HepG2 (cell line): ENCODE measurements at regions not wholly inside any gene's neighbourhood (a gene's known extent, or its start where the extent isn't known, plus 50 kb on each side); places are given as distances from the start of the nearest gene placed in this dataset.

Experiments
- ATAC-seq: fragments of 200-7000 bp; cut with Tn5 transposase; 3 replicates; pipeline ENCODE4 v1.9.1; 2020; ENCODE audit warnings: mild to moderate bottlenecking, moderate library complexity
- BruUV-seq: library from RNA; stranded (reverse); fragments of 400-500 nt; replicated peaks from 2 replicates; lab custom pipeline; 2021; lab: Mats Ljungman, UMichigan
- CTCF ChIA-PET: fragments of 300-600 bp; formaldehyde crosslinking; extraction: SDS; loops from one replicate; lab custom pipeline; 2021; ENCODE audit warnings: low total read pairs, inconsistent platforms, low intra/inter-chr PET ratio; lab: Yijun Ruan, JAX
- POLR2A ChIA-PET: fragments of 350-600 bp; sonication (Branson Sonifier 250); formaldehyde crosslinking; loops from one replicate; lab custom pipeline; 2020; ENCODE audit warnings: antibody characterized with exemption, inconsistent platforms; lab: Yijun Ruan, JAX
- DNase-seq: peaks from one replicate; pipeline ENCODE4 v3.0.0-alpha.2; 2015; ENCODE audit warnings: low spot score
- FAIRE-seq: peaks from 3 replicates; lab custom pipeline; 2011; peaks lifted over from hg19 to GRCh38; lab: Jason Lieb, UNC
- H2AFZ ChIP-seq: one replicate; pipeline ENCODE4 v1.6.1; 2011; ENCODE audit warnings: low read length, inconsistent platforms
- H3K27ac ChIP-seq: fragments of 300-600 bp; 3 replicates; pipeline ENCODE4 v1.8.0; 2011; ENCODE audit warnings: mixed run types, mild to moderate bottlenecking, mixed read lengths, low read length, inconsistent platforms; ENCODE audit not compliant: insufficient read depth; ENCODE audit errors: extremely low read length
- H3K27me3 ChIP-seq, 2 experiments: fragments of 200-600 bp in 1 of 2; 2 replicates in 1 of 2; 3 replicates in 1 of 2; pipeline versions ENCODE4 v1.6.0 to v1.8.0; 2011; ENCODE audit warnings: low read length in 2 of 2, mild to moderate bottlenecking in 2 of 2, moderate library complexity in 2 of 2, inconsistent platforms in 1 of 2; ENCODE audit not compliant: insufficient read depth in 2 of 2, control insufficient read depth in 1 of 2
- H3K36me3 ChIP-seq, 2 experiments: fragments of 200-600 bp in 1 of 2; replicated peaks in 1 of 2; 2 replicates in 1 of 2; 3 replicates in 1 of 2; pipeline versions ENCODE4 v1.5.1 to v1.8.0; 2011; ENCODE audit warnings: low read length in 2 of 2, inconsistent platforms in 1 of 2; ENCODE audit not compliant: insufficient read depth in 2 of 2, control insufficient read depth in 1 of 2
- H3K4me1 ChIP-seq: 2 replicates; pipeline ENCODE4 v1.5.1; 2012; ENCODE audit warnings: low read length, inconsistent platforms; ENCODE audit not compliant: insufficient read depth
- H3K4me2 ChIP-seq: 2 replicates; pipeline ENCODE4 v1.6.0; 2011; ENCODE audit warnings: low read depth, low read length, inconsistent platforms
- H3K4me3 ChIP-seq, 3 experiments: fragments of 200-600 bp in 1 of 3; sonication (generic), shearing (Covaris generic) in 1 of 3; replicated peaks in 1 of 3; 2 replicates each; pipeline ENCODE4 v1.5.1; 2011 to 2016; ENCODE audit warnings: low read length in 3 of 3, inconsistent platforms in 2 of 3, low read depth in 2 of 3, mild to moderate bottlenecking in 2 of 3, control low read depth in 1 of 3, mixed read lengths in 1 of 3; ENCODE audit not compliant: insufficient read depth in 1 of 3
- H3K79me2 ChIP-seq: one replicate; pipeline ENCODE4 v1.6.1; 2011; ENCODE audit warnings: low read length, inconsistent platforms; ENCODE audit not compliant: insufficient read depth
- H3K9ac ChIP-seq: 2 replicates; pipeline ENCODE4 v1.6.0; 2011; ENCODE audit warnings: mild to moderate bottlenecking, low read depth, low read length, inconsistent platforms; ENCODE audit not compliant: insufficient read depth
- H3K9me3 ChIP-seq: 2 replicates; pipeline ENCODE4 v1.5.1; 2012; ENCODE audit warnings: mild to moderate bottlenecking, low read length
- H4K20me1 ChIP-seq: 2 replicates; pipeline ENCODE4 v1.6.0; 2011; ENCODE audit warnings: inconsistent platforms, mild to moderate bottlenecking, low read length, moderate library complexity; ENCODE audit not compliant: insufficient read depth
- CAMTA2 ChIP-seq: sonication (generic); formaldehyde crosslinking; IDR thresholded peaks from 2 replicates; pipeline ENCODE4 v1.4.0; 2020; ENCODE audit warnings: mild to moderate bottlenecking, missing genetic modification reagents, borderline replicate concordance
- KDM2A ChIP-seq: sonication (generic); formaldehyde crosslinking; IDR thresholded peaks from 2 replicates; pipeline ENCODE4 v1.4.0; 2020; ENCODE audit warnings: low read depth, missing genetic modification reagents, borderline replicate concordance
- KDM5B ChIP-seq: sonication (generic); formaldehyde crosslinking; IDR thresholded peaks from 2 replicates; pipeline ENCODE4 v1.4.0; 2020; ENCODE audit warnings: missing genetic modification reagents, mild to moderate bottlenecking, borderline replicate concordance
- NPAS2 ChIP-seq: sonication (generic); formaldehyde crosslinking; IDR thresholded peaks from 2 replicates; pipeline ENCODE4 v1.8.0; 2022; ENCODE audit warnings: mild to moderate bottlenecking, missing genetic modification reagents, borderline replicate concordance
- NR1H2 ChIP-seq: sonication (generic); formaldehyde crosslinking; IDR thresholded peaks from 2 replicates; pipeline ENCODE4 v1.8.1; 2022; ENCODE audit warnings: low read depth, missing genetic modification reagents, borderline replicate concordance
- NRL ChIP-seq: sonication (generic); formaldehyde crosslinking; IDR thresholded peaks from 2 replicates; pipeline ENCODE4 v1.5.0; 2020; ENCODE audit warnings: missing genetic modification reagents, mild to moderate bottlenecking, moderate library complexity, borderline replicate concordance
- PAX8 ChIP-seq: sonication (generic); formaldehyde crosslinking; IDR thresholded peaks from 2 replicates; pipeline ENCODE4 v1.8.0; 2022; ENCODE audit warnings: mild to moderate bottlenecking, missing genetic modification reagents, borderline replicate concordance
- PHF21A ChIP-seq: sonication (generic); formaldehyde crosslinking; IDR thresholded peaks from 2 replicates; pipeline ENCODE4 v1.5.0; 2020; ENCODE audit warnings: mild to moderate bottlenecking, missing genetic modification reagents
- SOX13 ChIP-seq, 3 experiments: fragments of 450-650 bp in 1 of 3; sonication (generic) in 1 of 3; formaldehyde crosslinking in 1 of 3; IDR thresholded peaks in 2 of 3; conservative IDR thresholded peaks in 1 of 3; 2 replicates each; pipeline versions ENCODE4 v1.5.0 to v1.6.1; 2016 to 2020; ENCODE audit warnings: antibody characterized with exemption in 1 of 3, mild to moderate bottlenecking in 1 of 3, missing compliant biosample characterization in 1 of 3, missing genetic modification reagents in 1 of 3, moderate library complexity in 1 of 3
- SRY ChIP-seq: sonication (generic); formaldehyde crosslinking; IDR thresholded peaks from 2 replicates; pipeline ENCODE4 v1.8.0; 2022; ENCODE audit warnings: mild to moderate bottlenecking, missing genetic modification reagents
- ZBTB46 ChIP-seq: sonication (generic); formaldehyde crosslinking; IDR thresholded peaks from 2 replicates; pipeline ENCODE4 v1.4.0; 2020; ENCODE audit warnings: mild to moderate bottlenecking, missing genetic modification reagents, borderline replicate concordance
- ZFYVE20 ChIP-seq: sonication (generic); formaldehyde crosslinking; IDR thresholded peaks from 2 replicates; pipeline ENCODE4 v1.8.0; 2023; ENCODE audit warnings: low read depth, mild to moderate bottlenecking, moderate library complexity, missing genetic modification reagents, borderline replicate concordance
- ZNF235 ChIP-seq: sonication (generic); formaldehyde crosslinking; IDR thresholded peaks from 2 replicates; pipeline ENCODE4 v1.8.1; 2023; ENCODE audit warnings: mild to moderate bottlenecking, missing genetic modification reagents, borderline replicate concordance
- ZNF354B ChIP-seq: sonication (generic); formaldehyde crosslinking; IDR thresholded peaks from 2 replicates; pipeline ENCODE4 v1.8.0; 2022; ENCODE audit warnings: mild to moderate bottlenecking, missing genetic modification reagents
- WGBS: methylation state at CpG from one replicate; pipeline ENCODE4 v1.1.6; 2017; ENCODE audit warnings: low lambda C conversion rate; 5-methylcytosine and 5-hydroxymethylcytosine counted together
- in situ Hi-C: cut with HindIII; loops from 2 replicates; pipeline ENCODE4 v1.10.0; 2017; ENCODE audit warnings: low pct_unique_long_range_greater_than_20kb; ENCODE audit not compliant: extremely low pct_ligation_motif_present
- intact Hi-C: fragments of 100-400 bp; cut with micrococcal nuclease; formaldehyde crosslinking; loops from one replicate; pipeline ENCODE4 v1.10.0; 2022; ENCODE audit not compliant: unreplicated experiment
- TF ChIP-seq, protein P1 (sequence below): sonication (generic); formaldehyde crosslinking; IDR thresholded peaks from 2 replicates; pipeline ENCODE4 v1.5.0; 2020; ENCODE audit warnings: mild to moderate bottlenecking, missing genetic modification reagents, moderate library complexity

- TF ChIP-seq SOX13 (IDR thresholded peaks at IDR 0.05) (no peak), SOX13 (CRISPR knock-in tag; conservative IDR thresholded peaks at IDR 0.05 in 1 of 2, IDR thresholded peaks at IDR 0.05 in 1 of 2) (no peak), NR1H2 (CRISPR knock-in tag) (no peak), ZBTB46 (CRISPR knock-in tag) (no peak), KDM2A (CRISPR knock-in tag) (no peak), SRY (CRISPR knock-in tag) (no peak)
- TF ChIP-seq, protein P1, sequence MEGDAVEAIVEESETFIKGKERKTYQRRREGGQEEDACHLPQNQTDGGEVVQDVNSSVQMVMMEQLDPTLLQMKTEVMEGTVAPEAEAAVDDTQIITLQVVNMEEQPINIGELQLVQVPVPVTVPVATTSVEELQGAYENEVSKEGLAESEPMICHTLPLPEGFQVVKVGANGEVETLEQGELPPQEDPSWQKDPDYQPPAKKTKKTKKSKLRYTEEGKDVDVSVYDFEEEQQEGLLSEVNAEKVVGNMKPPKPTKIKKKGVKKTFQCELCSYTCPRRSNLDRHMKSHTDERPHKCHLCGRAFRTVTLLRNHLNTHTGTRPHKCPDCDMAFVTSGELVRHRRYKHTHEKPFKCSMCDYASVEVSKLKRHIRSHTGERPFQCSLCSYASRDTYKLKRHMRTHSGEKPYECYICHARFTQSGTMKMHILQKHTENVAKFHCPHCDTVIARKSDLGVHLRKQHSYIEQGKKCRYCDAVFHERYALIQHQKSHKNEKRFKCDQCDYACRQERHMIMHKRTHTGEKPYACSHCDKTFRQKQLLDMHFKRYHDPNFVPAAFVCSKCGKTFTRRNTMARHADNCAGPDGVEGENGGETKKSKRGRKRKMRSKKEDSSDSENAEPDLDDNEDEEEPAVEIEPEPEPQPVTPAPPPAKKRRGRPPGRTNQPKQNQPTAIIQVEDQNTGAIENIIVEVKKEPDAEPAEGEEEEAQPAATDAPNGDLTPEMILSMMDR (CRISPR knock-in tag), result no peak
Measured at GRCh38 chr5:96283589-96283988, 149.5 kb downstream of the PCSK1 start (continued).

DNA sequence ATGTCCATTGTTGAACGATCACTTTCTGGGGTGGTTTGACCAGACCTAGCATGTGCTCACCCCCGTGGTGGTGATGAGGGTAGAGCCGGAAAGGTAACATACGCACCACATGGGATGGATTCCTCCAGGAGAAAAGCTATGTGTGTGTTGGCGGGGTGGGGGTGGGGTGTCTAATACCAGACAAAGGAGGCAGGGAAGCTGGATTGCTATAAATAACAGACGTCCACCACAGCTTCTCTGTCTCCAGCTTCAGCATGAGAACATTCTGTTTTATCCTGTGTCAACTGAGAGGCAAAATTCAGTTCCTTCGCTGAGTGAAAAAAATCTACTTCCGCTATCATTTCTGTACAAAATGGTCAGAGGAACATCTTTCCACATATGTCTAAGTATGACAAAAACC, 151.0 kb downstream of the PCSK1 start:
- ChIA-PET POLR2A (no interaction called here), CTCF (no interaction called here)
- intact Hi-C loops (no loop called here), in situ Hi-C loops (no loop called here)
- DNase-seq, result no peak
- peaks cover 29% of the 10 kb centered on the region for H3K4me1 ChIP-seq
- no peaks in the 10 kb centered on the region for H4K20me1 ChIP-seq
- no peak for FAIRE-seq
- H3K79me2 ChIP-seq, result no peaks in the 10 kb centered on the region
- H3K9ac ChIP-seq, result no peak overlapping the region
- no peaks in the 10 kb centered on the region for H3K36me3 ChIP-seq
- TF ChIP-seq KDM5B (CRISPR knock-in tag), result no peak
- no peak for TF ChIP-seq ZFYVE20 (CRISPR knock-in tag)
- TF ChIP-seq PAX8 (CRISPR knock-in tag), result no peak
- TF ChIP-seq NRL (CRISPR knock-in tag), result no peak
- TF ChIP-seq ZNF354B (CRISPR knock-in tag), result no peak
- no peak for TF ChIP-seq PHF21A (CRISPR knock-in tag)
- TF ChIP-seq NPAS2, result no peak
- no peak for TF ChIP-seq ZNF235 (CRISPR knock-in tag)
- no peak for TF ChIP-seq CAMTA2 (CRISPR knock-in tag)
- H3K27me3 ChIP-seq, result no peaks in the 10 kb centered on the region
- H3K9me3 ChIP-seq, result no peaks in the 10 kb centered on the region
- no peak overlapping the region for H3K4me2 ChIP-seq
- ATAC-seq, result no peak
- H2AFZ ChIP-seq, result no peak overlapping the region
- no peak overlapping the region for H3K4me3 ChIP-seq
- WGBS, result 95% methylated on average over 8 of the region's 8 CpGs
- BruUV-seq, result no TSS peak
- H3K27ac ChIP-seq, result no peak overlapping the region
